SK-N-SH (cell line): ENCODE measurements at regions not wholly inside any gene's neighbourhood (a gene's known extent, or its start where the extent isn't known, plus 50 kb on each side); places are given as distances from the start of the nearest gene placed in this dataset.

Experiments used
- CTCF ChIA-PET: fragments of 300-600, 350-600 bp; formaldehyde crosslinking; extraction: SDS; loops from one replicate; lab custom pipeline; 2021; lab: Yijun Ruan, JAX
- POLR2A ChIA-PET: fragments of 350-600 bp; sonication (Branson Sonifier 250); formaldehyde crosslinking; extraction: SDS; loops from one replicate; lab custom pipeline; 2020; ENCODE audit warnings: antibody characterized with exemption, inconsistent platforms; lab: Yijun Ruan, JAX
- DNase-seq: peaks from one replicate; pipeline ENCODE4 v3.0.0; 2012
- H2AFZ ChIP-seq: fragments of 200-600 bp; sonication (generic); 2 replicates; pipeline ENCODE4 v1.8.1; 2016; ENCODE audit warnings: antibody characterized with exemption, mild to moderate bottlenecking, low read depth
- H3F3A ChIP-seq: fragments of 200-600 bp; sonication (generic); replicated peaks from 2 replicates; pipeline ENCODE3; 2016; ENCODE audit warnings: antibody characterized with exemption, mild to moderate bottlenecking; ENCODE audit not compliant: insufficient read depth
- H3K27ac ChIP-seq, 2 experiments: fragments of 200-500 bp in 1 of 2; fragments of 200-600 bp in 1 of 2; sonication (Bioruptor generic) in 1 of 2; sonication (generic), shearing (Covaris generic) in 1 of 2; 2 replicates each; pipeline versions ENCODE4 v1.5.1 to v1.6.1; 2014 to 2016; ENCODE audit warnings: low read depth in 2 of 2, inconsistent platforms in 1 of 2, low read length in 1 of 2, mild to moderate bottlenecking in 1 of 2, mixed read lengths in 1 of 2
- H3K27me3 ChIP-seq: fragments of 200-600 bp; sonication (generic), shearing (Covaris generic); 2 replicates; pipeline ENCODE4 v1.6.1; 2016; ENCODE audit warnings: mixed run types; ENCODE audit not compliant: insufficient read depth
- H3K36me3 ChIP-seq, 2 experiments: fragments of 200-500 bp in 1 of 2; fragments of 200-600 bp in 1 of 2; sonication (Bioruptor generic) in 1 of 2; sonication (generic) in 1 of 2; replicated peaks in 1 of 2; 2 replicates each; pipeline versions ENCODE3 to v1.5.1; 2014 to 2016; ENCODE audit warnings: low read length in 1 of 2, mild to moderate bottlenecking in 1 of 2; ENCODE audit not compliant: insufficient read depth in 2 of 2, control insufficient read depth in 1 of 2
- H3K4me1 ChIP-seq, 2 experiments: fragments of 200-500 bp in 1 of 2; fragments of 200-600 bp in 1 of 2; sonication (Bioruptor generic) in 1 of 2; sonication (generic), shearing (Covaris generic) in 1 of 2; 2 replicates each; pipeline versions ENCODE4 v1.5.1 to v1.6.1; 2014 to 2016; ENCODE audit warnings: low read depth in 1 of 2, low read length in 1 of 2, mixed run types in 1 of 2; ENCODE audit not compliant: insufficient read depth in 2 of 2, control insufficient read depth in 1 of 2
- H3K4me2 ChIP-seq: fragments of 200-600 bp; sonication (generic), shearing (Covaris generic); 2 replicates; pipeline ENCODE4 v1.6.1; 2017; ENCODE audit warnings: mixed run types
- H3K4me3 ChIP-seq, 2 experiments: fragments of 200-500 bp in 1 of 2; fragments of 200-600 bp in 1 of 2; sonication (Bioruptor generic) in 1 of 2; sonication (generic), shearing (Covaris generic) in 1 of 2; 2 replicates each; pipeline versions ENCODE4 v1.5.1 to v1.8.1; 2014 to 2016; ENCODE audit warnings: low read depth in 2 of 2, inconsistent platforms in 1 of 2, low read length in 1 of 2, mild to moderate bottlenecking in 1 of 2, mixed read lengths in 1 of 2, moderate library complexity in 1 of 2
- H3K79me2 ChIP-seq: fragments of 200-600 bp; sonication (generic); 2 replicates; pipeline ENCODE4 v1.8.1; 2017; ENCODE audit warnings: mild to moderate bottlenecking; ENCODE audit not compliant: insufficient read depth
- H3K9ac ChIP-seq: fragments of 200-600 bp; sonication (generic); 2 replicates; pipeline ENCODE4 v1.6.1; 2017; ENCODE audit warnings: mixed run types
- H3K9me2 ChIP-seq: fragments of 200-600 bp; sonication (generic); 2 replicates; pipeline ENCODE4 v1.6.1; 2017; ENCODE audit warnings: mixed run types
- H3K9me3 ChIP-seq: fragments of 200-600 bp; sonication (generic); 2 replicates; pipeline ENCODE4 v1.6.1; 2017; ENCODE audit warnings: mixed run types, mild to moderate bottlenecking, moderate library complexity
- H4K20me1 ChIP-seq: fragments of 200-600 bp; sonication (generic); 2 replicates; pipeline ENCODE4 v1.6.1; 2017; ENCODE audit warnings: mild to moderate bottlenecking, mixed run types; ENCODE audit not compliant: insufficient read depth
- ELF1 ChIP-seq: IDR thresholded peaks from 2 replicates; pipeline ENCODE4 v1.4.0; 2012
- FOXM1 ChIP-seq: IDR thresholded peaks from 2 replicates; pipeline ENCODE4 v1.4.0; 2012; ENCODE audit warnings: low read depth, mild to moderate bottlenecking
- GABPA ChIP-seq: IDR thresholded peaks from 2 replicates; pipeline ENCODE4 v1.4.0; 2012; ENCODE audit warnings: low read depth, mild to moderate bottlenecking
- JUND ChIP-seq: IDR thresholded peaks from 2 replicates; pipeline ENCODE4 v1.4.0; 2012
- MXI1 ChIP-seq: IDR thresholded peaks from 2 replicates; pipeline ENCODE4 v1.6.1; 2012; ENCODE audit warnings: mild to moderate bottlenecking, low read depth, low read length, improper control_type of control experiment
- PBX3 ChIP-seq: IDR thresholded peaks from 2 replicates; pipeline ENCODE4; 2012
- REST ChIP-seq: IDR thresholded peaks from 2 replicates; pipeline ENCODE4 v1.6.1; 2012; ENCODE audit warnings: mild to moderate bottlenecking, low read depth, low read length, moderate library complexity
- SIN3A ChIP-seq: IDR thresholded peaks from 2 replicates; pipeline ENCODE4 v1.6.1; 2012; ENCODE audit warnings: low read depth, mild to moderate bottlenecking, low read length, moderate library complexity, borderline replicate concordance
- TCF12 ChIP-seq: IDR thresholded peaks from 2 replicates; pipeline ENCODE4 v1.4.0; 2012
- USF1 ChIP-seq: IDR thresholded peaks from 2 replicates; pipeline ENCODE4 v1.4.0; 2012; ENCODE audit warnings: low read depth, borderline replicate concordance
- ZBTB33 ChIP-seq: IDR thresholded peaks from 2 replicates; pipeline ENCODE4 v1.4.0; 2012; ENCODE audit warnings: low read depth, borderline replicate concordance
- WGBS: methylation state at CpG from one replicate; pipeline ENCODE4 v1.1.6; 2017; ENCODE audit warnings: low lambda C conversion rate; 5-methylcytosine and 5-hydroxymethylcytosine counted together

GRCh38 chr22:49497266-49497665 lies 330.4 kb downstream of the BRD1 start:
- Histone ChIP-seq H3K9me2 (no peaks in the 10 kb centered on the region), H3K4me1 (peaks cover 0 to 4% of the 10 kb centered on the region in 2 experiments; a peak in 1 of 4 replicates), H3K36me3 (no peaks in the 10 kb centered on the region), H3K4me2 (no peak overlapping the region), H3K27me3 (no peaks in the 10 kb centered on the region), H3K9me3 (no peaks in the 10 kb centered on the region; the same call in 1 of the 2 replicates), H2AFZ (no peak overlapping the region), H3F3A (no peaks in the 10 kb centered on the region), H3K9ac (no peak overlapping the region), H4K20me1 (no peaks in the 10 kb centered on the region), H3K27ac (no peak overlapping the region), H3K4me3 (no peak overlapping the region), H3K79me2 (no peaks in the 10 kb centered on the region)
- POLR2A ChIA-PET = no interaction called here
- DNase-seq = no peak
- 23% methylated on average over 2 of the region's 2 CpGs for WGBS
- CTCF ChIA-PET = no interaction called here
- TF ChIP-seq JUND (no peak), GABPA (no peak), ELF1 (no peak), TCF12 (no peak)

GRCh38 chr22:49494555-49494954 lies 333.1 kb downstream of the BRD1 start:
- Histone ChIP-seq H3K79me2 (no peaks in the 10 kb centered on the region), H3K27ac (no peak overlapping the region)

More at GRCh38 chr22:49494555-49494954, 333.1 kb downstream of the BRD1 start:
- Histone ChIP-seq H4K20me1 (no peaks in the 10 kb centered on the region), H3K27me3 (no peaks in the 10 kb centered on the region; the same call in 1 of the 2 replicates), H3K9me2 (no peaks in the 10 kb centered on the region), H3K4me2 (no peak overlapping the region), H3K4me3 (no peak overlapping the region), H3F3A (no peaks in the 10 kb centered on the region), H3K9ac (no peak overlapping the region), H3K9me3 (no peaks in the 10 kb centered on the region), H3K36me3 (no peaks in the 10 kb centered on the region), H2AFZ (no peak overlapping the region), H3K4me1 (peaks cover 0 to 4% of the 10 kb centered on the region in 2 experiments; a peak in 1 of 4 replicates)
- DNase-seq = no peak
- CTCF ChIA-PET = no interaction called here
- POLR2A ChIA-PET = no interaction called here
- TF ChIP-seq ZBTB33 = no peak
- TF ChIP-seq MXI1 = no peak
- TF ChIP-seq USF1 = no peak
- no peak for TF ChIP-seq TCF12
- TF ChIP-seq FOXM1 = no peak
- no peak for TF ChIP-seq PBX3
- no peak for TF ChIP-seq SIN3A
- TF ChIP-seq REST = no peak
- 30% methylated on average over 4 of the region's 12 CpGs for WGBS
